ENCODE measurements at regions not wholly inside any gene's neighbourhood (a gene's known extent, or its start where the extent isn't known, plus 50 kb on each side); places are given as distances from the start of the nearest gene placed in this dataset.

DNA sequence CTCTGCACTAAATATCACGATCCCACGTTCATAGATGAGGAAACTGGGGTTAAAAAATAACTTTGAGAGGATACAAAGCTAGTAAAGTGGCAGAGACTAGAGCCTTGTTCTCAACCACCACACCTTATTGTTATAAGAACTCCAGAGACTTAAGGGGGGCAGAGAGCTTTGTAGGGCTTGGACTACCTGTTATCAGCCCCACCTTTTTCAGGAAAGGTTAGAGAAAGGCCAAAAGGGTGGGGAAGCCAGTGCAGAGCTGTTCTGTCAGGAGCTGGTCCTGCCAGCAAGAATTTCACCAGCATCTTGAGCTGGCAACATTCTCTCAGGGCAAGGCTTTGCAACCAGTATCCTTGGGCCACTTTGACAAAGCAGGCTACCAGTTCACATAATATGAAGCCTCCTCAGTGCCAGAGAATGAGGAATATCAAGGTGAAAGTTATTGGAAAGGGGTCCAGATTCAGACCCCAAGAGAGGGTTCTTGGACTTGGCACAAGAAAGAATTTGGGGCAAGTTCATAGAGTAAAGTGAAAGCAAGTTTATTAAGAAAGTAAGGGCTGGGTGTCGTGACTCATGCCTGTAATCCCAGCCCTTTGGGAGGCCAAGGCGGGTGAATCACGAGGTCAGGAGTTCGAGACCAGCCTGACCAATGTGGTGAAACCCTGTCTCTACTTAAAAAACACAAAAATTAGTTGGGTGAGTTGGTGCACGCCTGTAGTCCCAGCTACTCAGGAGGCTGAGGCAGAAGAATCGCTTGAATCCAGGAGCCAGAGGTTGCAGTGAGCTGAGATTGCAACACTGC, 66.2 kb upstream of the CLINT1 start:
- Mint-ChIP-seq H3K4me3 (ENCODE audit: unreplicated experiment) (no peak overlapping the region), H3K9me3 (ENCODE audit: unreplicated experiment) (peaks cover 2% of the 10 kb centered on the region), H3K27ac (ENCODE audit: unreplicated experiment) (no peak overlapping the region), H3K36me3 (ENCODE audit: unreplicated experiment) (no peaks in the 10 kb centered on the region), H3K4me1 (ENCODE audit: low read depth, unreplicated experiment) (peaks cover 2% of the 10 kb centered on the region), H3K27me3 (ENCODE audit: unreplicated experiment) (no peaks in the 10 kb centered on the region)
- TF ChIP-seq, protein P1, sequence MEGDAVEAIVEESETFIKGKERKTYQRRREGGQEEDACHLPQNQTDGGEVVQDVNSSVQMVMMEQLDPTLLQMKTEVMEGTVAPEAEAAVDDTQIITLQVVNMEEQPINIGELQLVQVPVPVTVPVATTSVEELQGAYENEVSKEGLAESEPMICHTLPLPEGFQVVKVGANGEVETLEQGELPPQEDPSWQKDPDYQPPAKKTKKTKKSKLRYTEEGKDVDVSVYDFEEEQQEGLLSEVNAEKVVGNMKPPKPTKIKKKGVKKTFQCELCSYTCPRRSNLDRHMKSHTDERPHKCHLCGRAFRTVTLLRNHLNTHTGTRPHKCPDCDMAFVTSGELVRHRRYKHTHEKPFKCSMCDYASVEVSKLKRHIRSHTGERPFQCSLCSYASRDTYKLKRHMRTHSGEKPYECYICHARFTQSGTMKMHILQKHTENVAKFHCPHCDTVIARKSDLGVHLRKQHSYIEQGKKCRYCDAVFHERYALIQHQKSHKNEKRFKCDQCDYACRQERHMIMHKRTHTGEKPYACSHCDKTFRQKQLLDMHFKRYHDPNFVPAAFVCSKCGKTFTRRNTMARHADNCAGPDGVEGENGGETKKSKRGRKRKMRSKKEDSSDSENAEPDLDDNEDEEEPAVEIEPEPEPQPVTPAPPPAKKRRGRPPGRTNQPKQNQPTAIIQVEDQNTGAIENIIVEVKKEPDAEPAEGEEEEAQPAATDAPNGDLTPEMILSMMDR (IDR thresholded peaks at IDR 0.05; ENCODE audit: partially characterized antibody, unreplicated experiment) = no peak
- no peak for DNase-seq

DNA sequence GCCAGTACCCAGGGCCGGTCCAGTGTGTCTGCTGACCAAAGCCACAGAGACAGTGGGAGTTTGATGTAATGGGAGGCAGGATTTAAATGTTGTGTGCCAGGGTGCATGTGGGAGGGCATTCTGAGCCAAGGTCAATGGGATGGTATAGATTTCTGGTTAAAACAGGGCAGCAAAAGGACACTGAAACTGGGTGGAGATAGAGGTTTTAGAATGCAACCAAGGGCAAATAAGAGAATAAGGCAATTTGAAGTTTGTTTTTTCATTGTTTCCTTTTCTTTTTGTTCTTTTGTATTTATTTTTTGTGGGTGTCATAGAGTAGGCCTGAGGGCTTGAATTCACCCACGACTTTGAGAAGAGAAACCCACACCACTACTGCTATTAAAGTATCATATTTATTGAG, 65.5 kb upstream of the CLINT1 start:
- TF ChIP-seq, protein P1 (IDR thresholded peaks at IDR 0.05; ENCODE audit: partially characterized antibody, unreplicated experiment) = no peak
- Mint-ChIP-seq H3K9me3 (ENCODE audit: unreplicated experiment) (peaks cover 2% of the 10 kb centered on the region), H3K27ac (ENCODE audit: unreplicated experiment) (no peak overlapping the region), H3K4me3 (ENCODE audit: unreplicated experiment) (no peak overlapping the region), H3K27me3 (ENCODE audit: unreplicated experiment) (no peaks in the 10 kb centered on the region), H3K36me3 (ENCODE audit: unreplicated experiment) (no peaks in the 10 kb centered on the region), H3K4me1 (ENCODE audit: low read depth, unreplicated experiment) (peaks cover 2% of the 10 kb centered on the region)
- no peak for DNase-seq

DNA sequence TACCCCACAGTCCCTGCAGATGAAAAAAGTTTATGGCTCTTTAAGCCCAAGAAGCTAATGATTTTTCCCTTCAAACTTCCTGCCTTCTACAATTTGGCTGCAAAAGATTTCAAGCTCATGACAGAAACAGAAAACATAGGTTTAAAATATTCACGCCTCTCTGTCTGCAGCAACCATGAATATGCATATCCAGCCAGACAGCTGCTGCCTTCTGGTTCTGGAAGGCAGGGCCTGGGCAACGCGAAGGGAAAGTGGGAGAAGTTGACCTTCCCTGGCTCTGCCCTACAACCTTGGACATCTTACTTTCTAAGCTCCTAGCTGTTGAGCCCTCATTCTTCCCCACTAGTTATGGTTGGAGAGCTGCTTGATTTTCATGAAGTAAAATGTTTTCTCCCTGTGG, 64.8 kb upstream of the CLINT1 start:
- no peak overlapping the region for H3K4me3 Mint-ChIP-seq (ENCODE audit: unreplicated experiment)
- H3K4me1 Mint-ChIP-seq (ENCODE audit: low read depth, unreplicated experiment) = peaks cover 2% of the 10 kb centered on the region
- DNase-seq = no peak
- no peaks in the 10 kb centered on the region for H3K27me3 Mint-ChIP-seq (ENCODE audit: unreplicated experiment)
- H3K27ac Mint-ChIP-seq (ENCODE audit: unreplicated experiment) = no peak overlapping the region
- peaks cover 2% of the 10 kb centered on the region for H3K9me3 Mint-ChIP-seq (ENCODE audit: unreplicated experiment)
- H3K36me3 Mint-ChIP-seq (ENCODE audit: unreplicated experiment) = no peaks in the 10 kb centered on the region
- TF ChIP-seq, protein P1 (IDR thresholded peaks at IDR 0.05; ENCODE audit: partially characterized antibody, unreplicated experiment) = no peak

DNA sequence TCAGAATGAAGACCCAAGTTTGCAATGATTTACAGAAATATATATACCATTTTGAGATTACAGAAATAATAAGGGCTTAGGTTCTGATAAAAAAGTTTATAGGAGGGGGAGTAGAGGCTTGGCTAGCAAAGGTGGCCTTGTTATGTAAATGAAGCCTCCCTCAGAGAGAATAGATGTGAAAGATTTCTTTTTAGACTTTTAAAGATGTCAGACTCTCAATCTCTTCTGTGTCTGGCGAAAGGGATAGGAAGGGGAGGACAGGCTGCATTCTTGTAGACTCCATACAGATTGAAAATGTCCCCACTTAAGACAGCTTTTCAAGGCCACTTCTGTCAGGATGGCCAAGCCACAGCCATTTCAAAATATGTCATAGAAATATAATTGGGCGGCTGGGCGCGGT, 63.1 kb upstream of the CLINT1 start:
- TF ChIP-seq, protein P1 (IDR thresholded peaks at IDR 0.05; ENCODE audit: partially characterized antibody, unreplicated experiment) = no peak
- no peak for DNase-seq
- peaks cover 2% of the 10 kb centered on the region for H3K9me3 Mint-ChIP-seq (ENCODE audit: unreplicated experiment)
- no peak overlapping the region for H3K4me3 Mint-ChIP-seq (ENCODE audit: unreplicated experiment)
- H3K36me3 Mint-ChIP-seq (ENCODE audit: unreplicated experiment) = no peaks in the 10 kb centered on the region
- no peak overlapping the region for H3K27ac Mint-ChIP-seq (ENCODE audit: unreplicated experiment)
- peaks cover 2% of the 10 kb centered on the region for H3K4me1 Mint-ChIP-seq (ENCODE audit: low read depth, unreplicated experiment)
- no peaks in the 10 kb centered on the region for H3K27me3 Mint-ChIP-seq (ENCODE audit: unreplicated experiment)

DNA sequence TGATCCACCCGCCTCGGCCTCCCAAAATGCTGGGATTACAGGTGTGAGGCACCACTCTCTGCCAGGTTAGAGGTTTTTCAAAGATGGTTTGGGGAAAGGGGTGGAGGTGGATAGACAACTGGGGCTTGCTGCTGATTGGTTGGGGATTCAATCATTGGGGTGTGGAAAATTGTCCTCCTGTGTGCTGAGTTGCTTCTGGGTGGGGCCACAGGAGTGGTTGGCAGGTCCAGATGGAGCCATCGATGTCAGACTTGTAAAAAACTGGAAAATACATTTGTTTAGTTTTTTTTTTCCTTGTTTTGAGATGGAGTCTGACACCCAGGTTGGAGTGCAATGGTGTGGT, 61.9 kb upstream of the CLINT1 start:
- peaks cover 2% of the 10 kb centered on the region for H3K9me3 Mint-ChIP-seq (ENCODE audit: unreplicated experiment)
- no peaks in the 10 kb centered on the region for H3K36me3 Mint-ChIP-seq (ENCODE audit: unreplicated experiment)
- H3K4me1 Mint-ChIP-seq (ENCODE audit: low read depth, unreplicated experiment) = peaks cover 2% of the 10 kb centered on the region
- no peak overlapping the region for H3K27ac Mint-ChIP-seq (ENCODE audit: unreplicated experiment)
- no peak for DNase-seq
- TF ChIP-seq, protein P1 (IDR thresholded peaks at IDR 0.05; ENCODE audit: partially characterized antibody, unreplicated experiment) = no peak
- H3K27me3 Mint-ChIP-seq (ENCODE audit: unreplicated experiment) = no peaks in the 10 kb centered on the region
- no peak overlapping the region for H3K4me3 Mint-ChIP-seq (ENCODE audit: unreplicated experiment)

Data from glutamatergic neuron (in vitro differentiated cells).